H1 (cell line): ENCODE measurements at regions not wholly inside any gene's neighbourhood (a gene's known extent, or its start where the extent isn't known, plus 50 kb on each side); places are given as distances from the start of the nearest gene placed in this dataset.

Source experiments
- CHD7 ChIP-seq: fragments of 300-600 bp; sonication (generic); IDR thresholded peaks from 2 replicates; pipeline ENCODE4 v1.7.1; 2012; ENCODE audit warnings: low read length, moderate library complexity, mild to moderate bottlenecking, inconsistent platforms; ENCODE audit not compliant: insufficient replicate concordance
- NRF1 ChIP-seq: IDR thresholded peaks from 2 replicates; pipeline ENCODE4 v1.6.1; 2011; ENCODE audit warnings: mild to moderate bottlenecking, low read depth, low read length, improper control_type of control experiment

- TF ChIP-seq CHD7 (no peak), NRF1 (no peak)
Measured at GRCh38 chr2:180647221-180647620, 333.2 kb upstream of the UBE2E3 start (continued).
